ENCODE measurements at regions not wholly inside any gene's neighbourhood (a gene's known extent, or its start where the extent isn't known, plus 50 kb on each side); places are given as distances from the start of the nearest gene placed in this dataset.

DNA sequence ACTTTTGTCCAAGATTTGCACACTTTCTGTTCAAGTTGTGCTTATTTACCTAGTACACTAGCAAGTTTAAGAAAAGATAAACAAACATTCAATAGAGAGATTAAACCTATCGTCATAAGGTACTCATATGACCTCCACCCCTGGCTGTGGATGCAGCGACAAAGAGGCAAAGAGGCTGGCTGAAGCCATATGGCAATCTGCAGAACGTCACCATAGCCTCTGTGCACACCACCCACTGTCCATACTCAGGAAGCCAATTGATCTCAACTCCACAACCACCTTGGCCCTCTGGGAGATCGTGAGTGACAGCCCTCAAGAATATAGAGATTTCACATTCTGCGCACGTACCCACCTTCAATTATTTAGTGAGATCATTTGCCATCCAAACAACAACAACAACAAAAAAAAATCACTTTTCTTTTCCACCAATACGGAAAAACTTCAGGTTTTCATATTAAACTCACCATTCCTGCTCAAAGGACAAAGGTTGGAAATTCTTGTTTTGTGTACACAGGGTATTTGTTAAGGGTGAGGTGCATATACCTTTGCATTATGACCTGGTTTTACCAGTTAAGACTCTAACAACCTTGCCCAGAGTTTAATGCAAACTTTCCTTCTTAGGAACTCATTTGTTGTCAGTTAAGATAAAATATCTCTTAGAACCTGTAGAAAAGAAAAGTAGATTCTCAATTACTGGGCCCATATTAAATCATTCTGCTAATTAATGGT is 243.0 kb upstream of the FSTL5 start:
- DNase-seq (no peak), ATAC-seq (no peak)
- Mint-ChIP-seq H3K4me3 (no peak overlapping the region), H3K27me3 (no peaks in the 10 kb centered on the region), H3K4me1 (no peaks in the 10 kb centered on the region), H3K9me3 (peaks cover 0 to 7% of the 10 kb centered on the region in 2 donors), H3K27ac (no peak overlapping the region)

DNA sequence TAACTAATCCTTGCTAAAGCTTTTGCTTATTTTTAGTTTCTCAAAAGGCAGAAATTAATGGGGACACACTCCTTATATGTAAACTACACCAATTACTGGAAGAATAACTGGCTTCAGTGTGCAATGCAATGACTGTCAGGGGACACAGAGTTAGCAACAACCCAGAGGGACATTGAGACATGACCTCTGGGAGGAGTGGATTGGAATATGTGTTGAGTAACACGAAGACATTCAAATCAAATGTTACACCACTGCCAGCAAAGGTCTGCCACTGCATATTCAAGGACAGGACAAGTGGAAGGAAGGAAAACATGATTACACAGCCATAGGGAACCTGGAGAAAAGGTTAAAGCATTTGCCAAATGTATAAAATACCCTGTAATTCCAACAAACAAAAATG is 240.1 kb upstream of the FSTL5 start:
- Mint-ChIP-seq H3K9me3 (peaks cover 0 to 2% of the 10 kb centered on the region in 2 donors), H3K27me3 (no peaks in the 10 kb centered on the region), H3K4me3 (no peak overlapping the region), H3K27ac (no peak overlapping the region), H3K4me1 (no peaks in the 10 kb centered on the region)
- DNase-seq, result no peak
- no peak for ATAC-seq

DNA sequence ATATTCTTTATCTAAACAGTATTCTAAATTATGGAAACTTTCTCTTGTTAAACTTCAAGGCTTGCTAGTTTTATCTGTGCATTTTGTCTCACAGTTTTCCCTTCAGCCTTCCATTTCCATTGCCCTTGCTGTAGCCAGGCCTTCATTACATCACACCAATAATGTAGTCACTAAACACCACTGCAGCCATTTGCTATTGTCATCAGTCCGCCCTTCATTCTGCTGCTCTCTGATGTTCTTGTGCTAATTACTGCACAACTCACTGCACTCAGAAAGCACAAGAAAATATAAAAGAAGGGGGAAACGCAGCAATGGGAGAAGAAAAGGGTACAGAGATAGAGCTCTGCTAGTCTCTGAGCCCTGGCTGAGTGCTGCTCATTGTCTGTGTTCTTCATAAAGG is 239.6 kb upstream of the FSTL5 start:
- no peaks in the 10 kb centered on the region for H3K4me1 Mint-ChIP-seq
- no peaks in the 10 kb centered on the region for H3K9me3 Mint-ChIP-seq
- no peak overlapping the region for H3K27ac Mint-ChIP-seq
- ATAC-seq, result no peak
- no peak overlapping the region for H3K4me3 Mint-ChIP-seq
- H3K27me3 Mint-ChIP-seq, result no peaks in the 10 kb centered on the region
- DNase-seq, result no peak

DNA sequence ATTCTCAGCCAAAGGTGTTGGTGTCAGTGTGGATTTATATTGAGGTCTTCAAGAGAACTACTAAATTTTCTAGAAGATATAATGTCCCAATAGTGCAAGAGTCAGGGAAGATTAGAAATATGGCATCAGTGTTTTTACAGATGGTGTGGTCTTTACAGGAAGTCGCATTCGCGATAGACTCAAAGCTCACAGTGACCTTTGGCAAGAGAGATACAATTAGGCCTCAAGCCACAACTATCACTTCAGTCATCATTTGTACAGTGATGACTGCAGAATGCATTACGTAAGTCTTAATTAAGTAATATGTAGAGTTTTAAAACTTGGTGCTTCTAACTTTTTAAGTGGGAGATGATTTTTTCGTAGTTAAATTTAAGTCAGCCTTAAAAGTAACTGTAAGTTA is 237.2 kb upstream of the FSTL5 start:
- ATAC-seq (no peak), DNase-seq (no peak)
- Mint-ChIP-seq H3K4me3 (no peak overlapping the region), H3K4me1 (no peaks in the 10 kb centered on the region), H3K27me3 (no peaks in the 10 kb centered on the region), H3K9me3 (peaks cover 4 to 8% of the 10 kb centered on the region in 2 donors), H3K27ac (no peak overlapping the region)

GRCh38 chr4:162392946-162393345 is 229.1 kb upstream of the FSTL5 start:
- ATAC-seq (no peak), DNase-seq (no peak)
- Mint-ChIP-seq H3K27ac (no peak overlapping the region), H3K4me1 (no peaks in the 10 kb centered on the region), H3K27me3 (no peaks in the 10 kb centered on the region), H3K4me3 (no peak overlapping the region), H3K9me3 (peaks cover 1 to 6% of the 10 kb centered on the region in 2 donors)

GRCh38 chr4:162366146-162366545 is 202.3 kb upstream of the FSTL5 start:
- DNase-seq, result no peak
- ATAC-seq, result no peak
- Mint-ChIP-seq H3K4me1 (no peaks in the 10 kb centered on the region), H3K4me3 (no peak overlapping the region), H3K27ac (no peak overlapping the region), H3K27me3 (no peaks in the 10 kb centered on the region), H3K9me3 (peaks cover 0 to 4% of the 10 kb centered on the region in 2 donors)

- Mint-ChIP-seq H3K4me1 (no peaks in the 10 kb centered on the region), H3K4me3 (no peak overlapping the region), H3K9me3 (peaks cover 0 to 4% of the 10 kb centered on the region in 2 donors), H3K27ac (no peak overlapping the region), H3K27me3 (no peaks in the 10 kb centered on the region)
- DNase-seq (no peak), ATAC-seq (no peak)
Measured at GRCh38 chr4:162364651-162365050, 200.9 kb upstream of the FSTL5 start.

GRCh38 chr4:162360369-162361149 is 196.8 kb upstream of the FSTL5 start:
- H3K9me3 Mint-ChIP-seq, result peaks cover 0 to 4% of the 10 kb centered on the region in 2 donors

DNA sequence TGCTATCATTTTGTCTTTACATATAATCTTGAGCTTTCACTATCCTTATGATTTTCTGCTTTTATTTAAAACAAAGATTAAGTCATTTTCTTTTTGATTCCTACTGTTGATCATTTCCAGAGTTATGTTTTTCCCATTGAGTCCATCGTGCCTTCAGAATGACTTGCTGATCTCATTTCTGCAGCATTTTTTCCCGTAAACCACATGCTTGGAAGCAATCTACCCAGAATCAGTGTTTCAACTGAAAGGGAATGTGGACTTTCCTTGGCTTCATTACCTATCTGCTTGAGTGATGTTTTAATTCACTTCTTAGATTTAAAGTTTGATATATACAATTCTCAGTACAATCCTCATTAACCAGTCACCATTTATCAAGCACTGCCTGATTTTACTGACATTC is 192.4 kb upstream of the FSTL5 start:
- Mint-ChIP-seq H3K27me3 (no peaks in the 10 kb centered on the region), H3K4me3 (no peak overlapping the region), H3K9me3 (peaks cover 0 to 6% of the 10 kb centered on the region in 2 donors), H3K4me1 (no peaks in the 10 kb centered on the region), H3K27ac (no peak overlapping the region)
- DNase-seq (no peak), ATAC-seq (no peak)

More at GRCh38 chr4:162360369-162361149, 196.8 kb upstream of the FSTL5 start:
- DNase-seq, result no peak
- peak overlapping the region in 1 of 2 donors; percentile 6 for H3K27ac Mint-ChIP-seq
- no peaks in the 10 kb centered on the region for H3K4me1 Mint-ChIP-seq
- no peak overlapping the region for H3K4me3 Mint-ChIP-seq
- no peaks in the 10 kb centered on the region for H3K27me3 Mint-ChIP-seq
- no peak for ATAC-seq

DNA sequence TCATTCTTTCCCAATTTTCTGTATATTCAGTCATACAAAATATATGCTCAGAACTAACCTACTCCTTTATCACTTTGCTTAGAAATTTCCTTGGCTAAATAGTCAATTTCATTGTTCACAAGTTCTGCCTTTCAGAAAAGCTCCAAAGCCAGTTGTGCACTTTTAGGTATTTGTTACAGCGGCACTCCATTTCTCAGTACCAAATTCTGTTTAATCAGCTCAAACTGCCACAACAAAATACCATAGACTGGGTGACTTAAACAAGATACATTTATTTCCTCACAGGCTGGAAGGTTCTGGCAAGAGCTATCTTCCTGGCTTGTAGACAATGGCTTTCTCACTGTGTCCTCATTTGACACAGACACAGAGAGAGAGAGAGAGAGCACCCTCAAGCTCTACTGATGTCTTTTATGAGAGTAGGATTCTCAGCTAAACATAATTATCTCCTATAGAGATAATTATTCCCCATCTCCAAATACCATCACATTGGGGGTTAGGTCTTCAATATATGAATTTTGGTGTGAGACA is 188.8 kb upstream of the FSTL5 start:
- Mint-ChIP-seq H3K27ac (no peak overlapping the region), H3K4me1 (no peaks in the 10 kb centered on the region)

GRCh38 chr4:162350331-162350730 is 186.5 kb upstream of the FSTL5 start:
- Mint-ChIP-seq H3K4me1 (no peaks in the 10 kb centered on the region), H3K4me3 (no peak overlapping the region), H3K27ac (no peak overlapping the region), H3K9me3 (peaks cover 0 to 6% of the 10 kb centered on the region in 2 donors), H3K27me3 (no peaks in the 10 kb centered on the region)
- ATAC-seq (no peak), DNase-seq (no peak)

More for the DNA sequence above, 188.8 kb upstream of the FSTL5 start:
- DNase-seq (no peak), ATAC-seq (no peak)
- Mint-ChIP-seq H3K27me3 (no peaks in the 10 kb centered on the region), H3K4me3 (no peak overlapping the region), H3K9me3 (peaks cover 0 to 6% of the 10 kb centered on the region in 2 donors)

DNA sequence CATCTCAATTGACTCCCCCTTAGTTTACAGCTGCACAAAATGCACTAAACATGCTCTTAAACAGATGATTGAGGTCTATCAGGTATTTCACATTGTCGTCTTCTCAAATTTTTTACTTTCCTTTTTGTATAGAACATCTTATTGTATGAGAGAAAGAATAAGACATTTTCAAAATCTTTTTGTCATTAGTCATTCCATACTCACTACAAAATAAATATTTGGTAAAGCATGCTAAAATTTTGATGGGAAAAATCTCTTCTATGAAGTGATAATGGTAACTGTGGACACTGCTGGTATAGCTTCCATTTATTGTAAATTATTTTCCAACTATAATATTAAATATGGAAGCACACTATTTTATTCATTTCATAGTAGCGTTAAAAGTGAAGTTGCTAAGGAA is 185.6 kb upstream of the FSTL5 start:
- Mint-ChIP-seq H3K9me3 (no peaks in the 10 kb centered on the region), H3K27me3 (no peaks in the 10 kb centered on the region), H3K4me1 (no peaks in the 10 kb centered on the region), H3K4me3 (no peak overlapping the region), H3K27ac (no peak overlapping the region)
- DNase-seq (no peak), ATAC-seq (no peak)

DNA sequence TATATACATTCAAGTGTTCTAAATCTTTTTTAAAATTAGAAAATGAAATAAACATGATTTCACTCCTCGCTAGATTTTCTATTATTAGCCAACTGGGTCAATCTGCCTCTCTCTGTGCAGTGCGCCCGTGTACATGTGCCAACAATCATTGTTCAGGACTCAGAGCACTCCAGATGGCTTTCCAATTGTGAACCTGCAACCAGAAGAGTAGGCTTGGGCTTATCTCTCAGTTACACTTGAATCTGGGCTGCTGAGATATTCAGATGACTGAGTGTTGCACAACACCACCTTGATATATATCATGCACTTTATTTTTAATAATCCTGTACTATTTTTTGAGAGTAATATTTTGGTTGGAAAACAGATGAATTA is 184.0 kb upstream of the FSTL5 start:
- Mint-ChIP-seq H3K27me3 (no peaks in the 10 kb centered on the region), H3K4me3 (no peak overlapping the region), H3K27ac (no peak overlapping the region), H3K4me1 (no peaks in the 10 kb centered on the region), H3K9me3 (no peaks in the 10 kb centered on the region)
- DNase-seq, result no peak
- no peak for ATAC-seq

GRCh38 chr4:162347156-162347841 is 183.5 kb upstream of the FSTL5 start:
- no peaks in the 10 kb centered on the region for H3K27me3 Mint-ChIP-seq
- H3K4me3 Mint-ChIP-seq, result no peak overlapping the region
- no peaks in the 10 kb centered on the region for H3K4me1 Mint-ChIP-seq
- DNase-seq, result no peak
- H3K27ac Mint-ChIP-seq, result no peak overlapping the region
- no peak for ATAC-seq
- H3K9me3 Mint-ChIP-seq, result no peaks in the 10 kb centered on the region

GRCh38 chr4:162343967-162344366 is 180.2 kb upstream of the FSTL5 start:
- DNase-seq (no peak), ATAC-seq (no peak)
- H3K9me3 Mint-ChIP-seq, result no peaks in the 10 kb centered on the region
- no peak overlapping the region for H3K27ac Mint-ChIP-seq
- H3K4me1 Mint-ChIP-seq, result no peaks in the 10 kb centered on the region
- no peak overlapping the region for H3K4me3 Mint-ChIP-seq
- no peaks in the 10 kb centered on the region for H3K27me3 Mint-ChIP-seq

GRCh38 chr4:162341533-162341932 is 177.7 kb upstream of the FSTL5 start:
- H3K4me3 Mint-ChIP-seq, result no peak overlapping the region
- no peak overlapping the region for H3K27ac Mint-ChIP-seq
- no peaks in the 10 kb centered on the region for H3K27me3 Mint-ChIP-seq
- ATAC-seq (no peak), DNase-seq (no peak)
- no peaks in the 10 kb centered on the region for H3K4me1 Mint-ChIP-seq
- H3K9me3 Mint-ChIP-seq, result no peaks in the 10 kb centered on the region

Data from stimulated activated naive CD8-positive, alpha-beta T cell treated with anti-CD3 and anti-CD28 coated beads, Interleukin-15, amount 100 ng/mL, for 72 hours (primary cell).